ENCODE measurements at regions not wholly inside any gene's neighbourhood (a gene's known extent, or its start where the extent isn't known, plus 50 kb on each side); places are given as distances from the start of the nearest gene placed in this dataset.
A peak's percentile ranks its signal among the peaks of the same experiment; 100 is the strongest.

DNA sequence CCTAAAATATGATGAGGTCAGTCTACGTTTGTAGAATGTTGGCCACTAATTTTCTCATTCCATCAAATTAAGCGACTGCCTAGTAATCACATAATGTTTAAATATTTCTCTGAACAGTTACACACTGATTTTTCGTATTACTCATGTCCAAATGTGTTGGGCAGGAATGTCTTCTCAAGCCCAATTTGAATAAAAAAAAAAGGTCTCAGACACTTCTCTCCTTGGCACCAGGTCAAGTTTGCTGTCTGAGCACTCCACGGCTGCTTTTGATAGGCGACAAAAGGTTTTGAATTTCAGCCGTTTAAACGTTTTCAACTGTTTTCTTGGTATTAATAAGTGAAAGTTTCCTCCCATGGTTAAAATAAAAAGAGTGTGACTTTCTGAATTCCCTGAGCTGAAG, 542.1 kb downstream of the IRX1 start:
- DNase-seq = no peak

- DNase-seq = no peak
Measured at GRCh38 chr5:4142842-4143241, 547.2 kb downstream of the IRX1 start.

- DNase-seq = no peak
Measured at GRCh38 chr5:4144411-4145007, 548.9 kb downstream of the IRX1 start.

GRCh38 chr5:4145511-4145910, 549.9 kb downstream of the IRX1 start:
- DNase-seq = no peak

DNA sequence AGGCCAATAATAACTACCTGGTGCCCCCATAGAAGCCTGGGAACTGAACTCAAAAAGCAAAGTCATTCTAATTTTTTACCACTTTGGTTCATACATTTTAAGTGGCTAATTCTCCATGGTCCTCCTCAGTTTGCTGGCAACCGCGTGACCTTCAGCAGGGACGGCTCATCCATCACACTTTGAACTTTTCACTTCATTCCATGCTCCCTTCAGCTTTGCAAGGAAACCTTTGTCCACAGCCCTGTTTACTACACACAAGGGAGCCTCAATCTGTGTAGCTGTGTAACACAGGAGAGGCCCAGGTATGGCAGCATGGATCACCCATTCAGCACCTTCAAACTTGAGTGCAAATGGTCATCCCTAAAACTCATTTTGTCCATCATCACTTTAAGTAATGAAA, 552.4 kb downstream of the IRX1 start:
- DNase-seq = no peak

- no peak for DNase-seq
Measured at GRCh38 chr5:4150067-4150466, 554.4 kb downstream of the IRX1 start.

GRCh38 chr5:4156153-4156552, 560.5 kb downstream of the IRX1 start:
- no peak for DNase-seq

DNA sequence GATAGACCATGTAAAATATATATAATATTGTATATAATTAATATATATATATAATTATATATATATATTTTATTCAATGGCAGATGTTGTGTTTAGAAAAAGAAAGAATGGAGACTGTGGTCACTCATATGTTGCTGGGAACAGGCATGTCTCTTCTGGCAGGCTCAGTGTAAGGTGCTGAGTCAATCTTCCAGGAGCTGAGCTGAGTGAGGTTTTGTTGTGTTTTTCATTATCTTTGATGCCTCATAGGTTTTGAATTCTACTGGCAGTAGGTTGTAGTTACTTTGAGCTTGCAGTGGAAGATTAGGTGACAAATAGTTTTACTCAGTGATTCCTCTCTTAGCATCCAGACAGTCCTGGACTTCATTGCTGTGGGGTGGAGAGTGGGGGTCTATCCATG, 561.3 kb downstream of the IRX1 start:
- DNase-seq = no peak

DNA sequence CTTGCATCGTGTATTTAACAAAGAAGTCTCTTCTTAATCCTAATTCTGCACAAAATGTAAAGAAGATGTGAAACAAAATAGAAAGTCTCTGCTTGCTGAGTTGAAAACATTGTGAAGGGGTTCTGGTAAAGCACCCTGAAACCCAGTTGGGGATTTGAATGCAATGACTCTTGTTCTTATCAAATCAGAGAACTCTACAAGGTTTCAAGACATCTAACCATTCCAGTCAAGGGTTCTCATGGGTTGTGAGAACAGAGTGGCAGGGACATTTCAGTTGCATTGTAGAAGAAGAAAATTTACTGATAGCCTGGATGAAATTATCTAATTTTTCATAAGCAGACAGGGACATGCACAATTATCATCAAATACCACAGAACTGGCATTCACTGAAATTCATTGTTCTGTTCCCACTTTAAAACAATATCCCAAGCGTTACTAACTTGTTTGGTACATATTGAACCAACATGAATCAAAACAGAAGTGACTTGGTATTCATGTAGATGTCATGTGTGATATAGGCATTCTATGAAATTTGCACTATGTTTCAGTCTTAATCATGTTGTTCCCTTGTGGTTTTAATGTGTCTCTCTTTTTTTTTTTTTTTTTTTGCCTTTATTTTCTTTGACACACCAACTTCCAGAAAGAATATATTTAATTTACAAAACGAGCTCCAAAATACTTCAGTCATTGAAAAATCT, 563.3 kb downstream of the IRX1 start:
- no peak for DNase-seq

DNA sequence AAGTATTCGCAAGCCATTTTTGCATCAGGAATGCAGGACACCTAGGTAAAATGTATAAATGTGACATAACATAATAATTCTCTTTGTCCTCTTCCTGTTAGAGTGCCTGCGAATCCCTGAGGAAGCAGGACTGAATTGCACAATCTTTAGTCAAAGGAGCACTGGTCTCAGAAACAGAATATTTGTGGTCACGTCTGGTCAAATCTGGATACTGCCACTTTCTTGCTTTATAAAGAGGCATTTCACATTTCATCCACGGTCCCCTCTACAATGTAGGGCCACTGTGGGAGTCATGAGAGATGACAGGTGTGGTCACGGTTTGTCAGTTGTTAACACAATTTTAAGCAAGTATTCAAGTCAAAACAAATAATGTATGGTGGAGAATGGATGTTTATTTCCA, 564.0 kb downstream of the IRX1 start:
- no peak for DNase-seq

GRCh38 chr5:4164167-4164566, 568.5 kb downstream of the IRX1 start:
- no peak for DNase-seq

DNA sequence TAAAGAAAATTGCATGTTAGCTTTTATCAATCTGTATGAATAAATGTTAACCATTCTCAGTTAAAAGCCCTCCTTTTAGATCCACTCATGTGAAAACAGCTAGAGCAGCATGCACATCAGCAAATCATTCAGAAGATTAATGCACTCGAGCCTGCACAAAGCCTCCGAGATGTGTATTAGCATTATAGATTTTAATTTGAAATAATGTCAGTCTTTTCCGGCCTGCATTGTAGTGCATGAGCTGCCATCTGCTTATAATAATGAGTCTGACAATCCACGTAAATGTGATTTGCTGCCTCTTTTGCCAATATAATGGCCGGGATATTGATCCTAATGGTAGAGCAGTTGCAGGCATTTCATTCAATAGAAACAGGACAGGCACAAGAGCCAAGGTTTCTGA, 585.1 kb downstream of the IRX1 start:
- DNase-seq = no peak

- no peak for DNase-seq
Measured at GRCh38 chr5:4182144-4182543, 586.5 kb downstream of the IRX1 start.

DNA sequence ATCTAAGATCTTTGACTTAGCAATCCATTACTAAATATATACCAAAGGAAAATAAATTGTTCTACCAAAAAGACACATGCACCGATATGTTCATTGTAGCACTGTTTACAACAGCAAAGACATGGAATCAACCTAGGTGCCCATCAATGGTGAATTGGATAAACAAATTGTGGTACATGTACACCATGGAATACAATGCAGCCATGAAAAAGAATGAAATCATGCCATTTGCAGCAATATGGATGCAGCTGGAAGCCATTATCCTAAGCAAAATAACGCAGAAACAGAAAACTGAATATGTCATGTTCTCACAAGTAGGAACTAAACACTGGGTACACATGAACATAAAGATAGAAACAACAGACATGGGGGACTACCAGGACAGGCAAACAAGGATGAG, 589.5 kb downstream of the IRX1 start:
- no peak for DNase-seq

GRCh38 chr5:4188704-4189103, 593.1 kb downstream of the IRX1 start:
- DNase-seq = no peak

DNA sequence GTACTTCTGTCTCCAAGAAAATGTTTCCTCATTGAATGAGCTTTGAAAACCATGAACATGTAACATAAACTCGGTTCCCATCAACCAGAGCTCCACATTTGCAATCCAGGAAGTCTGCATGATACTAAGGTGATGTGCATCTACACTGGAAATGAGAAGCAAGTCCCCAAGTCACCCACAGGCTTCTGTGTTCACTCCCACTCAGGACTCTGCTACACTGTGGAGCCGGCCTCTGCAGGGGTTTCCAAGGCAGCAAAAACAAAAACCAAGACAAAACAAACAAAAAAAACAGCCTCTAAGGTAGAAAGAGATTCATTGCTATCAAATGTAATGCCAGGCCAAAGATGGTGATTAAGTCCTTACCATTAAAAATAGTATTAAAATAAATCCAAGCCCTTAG, 593.7 kb downstream of the IRX1 start:
- DNase-seq = peak; percentile 18

GRCh38 chr5:4191041-4191440, 595.4 kb downstream of the IRX1 start:
- DNase-seq = peak; percentile 9

DNA sequence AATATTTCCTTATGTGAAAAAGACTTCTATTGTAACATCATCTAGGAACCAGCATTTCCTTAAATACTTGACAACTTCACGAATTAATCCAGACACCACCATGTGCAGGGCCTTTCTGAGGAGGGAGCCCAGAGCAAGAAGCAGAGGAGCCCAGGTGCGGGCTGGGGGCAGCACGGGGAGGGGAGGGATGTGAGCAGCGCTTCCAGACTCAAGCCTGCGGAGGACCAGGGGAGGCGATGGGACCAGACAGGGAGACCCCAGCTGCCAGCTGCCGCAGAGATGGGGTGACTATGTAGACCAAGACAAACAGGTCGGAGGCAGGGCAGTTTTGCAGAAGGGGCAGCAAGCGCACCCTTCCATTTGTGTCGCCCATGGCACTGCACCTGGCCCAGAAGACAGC, 596.1 kb downstream of the IRX1 start:
- no peak for DNase-seq

DNA sequence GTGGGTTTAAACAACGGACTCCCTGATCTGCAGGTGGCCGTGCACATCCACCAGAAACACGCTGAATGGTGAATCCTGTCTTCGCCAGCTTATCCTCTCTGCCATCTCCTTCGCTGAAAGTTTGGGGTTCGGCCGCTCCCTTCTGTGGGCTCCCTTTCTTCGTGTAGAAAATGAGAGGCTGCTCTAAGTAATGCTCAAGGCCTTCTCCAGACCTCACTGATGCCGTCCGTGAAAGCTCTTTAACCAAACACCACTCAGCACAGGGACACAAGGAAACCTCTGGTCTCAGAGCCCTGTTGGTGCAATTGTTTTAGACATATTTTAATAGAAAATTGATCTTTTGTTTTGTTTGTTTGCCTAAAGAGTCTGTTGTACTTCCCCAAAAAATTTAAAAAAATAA, 596.5 kb downstream of the IRX1 start:
- DNase-seq = no peak

DNA sequence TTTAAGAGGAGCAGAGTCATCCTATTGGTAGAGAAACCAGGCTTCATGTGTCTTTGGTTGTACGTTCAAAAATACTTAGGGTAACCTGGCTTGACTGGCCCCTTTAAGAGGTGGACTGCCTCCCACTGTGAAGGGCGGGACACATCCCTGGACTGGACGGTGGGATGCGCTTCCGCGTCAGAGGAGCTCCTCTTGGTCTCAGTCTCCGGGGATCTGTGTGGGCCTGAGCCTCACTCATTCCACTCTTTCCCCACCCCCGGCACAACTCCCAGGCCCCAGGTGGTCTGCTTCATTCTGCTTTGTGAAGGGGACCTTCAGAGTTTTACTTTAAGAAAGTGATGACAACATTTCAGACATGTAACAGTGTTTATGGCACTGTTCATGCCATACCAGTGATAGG, 601.1 kb downstream of the IRX1 start:
- no peak for DNase-seq

DNA sequence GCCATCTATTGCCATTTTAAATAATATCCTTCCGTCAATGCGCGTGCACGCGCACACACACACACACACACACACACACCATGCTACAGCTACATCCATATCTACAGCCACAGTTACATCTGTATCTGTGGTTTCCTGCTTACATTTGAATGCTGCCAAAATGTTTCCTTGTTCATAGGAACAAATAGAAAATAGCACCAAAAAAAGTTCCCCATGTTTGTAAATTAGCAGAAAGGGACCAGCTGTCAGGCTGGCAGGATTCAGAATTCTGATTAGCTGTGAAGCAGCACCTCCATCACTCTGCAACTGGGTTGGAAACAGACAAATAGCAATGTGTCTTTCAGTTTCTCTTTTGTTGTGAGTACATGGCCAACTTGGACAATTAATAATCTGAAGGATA, 601.5 kb downstream of the IRX1 start:
- DNase-seq = peak; percentile 85

GRCh38 chr5:4198461-4198860, 602.8 kb downstream of the IRX1 start:
- DNase-seq = no peak

DNA sequence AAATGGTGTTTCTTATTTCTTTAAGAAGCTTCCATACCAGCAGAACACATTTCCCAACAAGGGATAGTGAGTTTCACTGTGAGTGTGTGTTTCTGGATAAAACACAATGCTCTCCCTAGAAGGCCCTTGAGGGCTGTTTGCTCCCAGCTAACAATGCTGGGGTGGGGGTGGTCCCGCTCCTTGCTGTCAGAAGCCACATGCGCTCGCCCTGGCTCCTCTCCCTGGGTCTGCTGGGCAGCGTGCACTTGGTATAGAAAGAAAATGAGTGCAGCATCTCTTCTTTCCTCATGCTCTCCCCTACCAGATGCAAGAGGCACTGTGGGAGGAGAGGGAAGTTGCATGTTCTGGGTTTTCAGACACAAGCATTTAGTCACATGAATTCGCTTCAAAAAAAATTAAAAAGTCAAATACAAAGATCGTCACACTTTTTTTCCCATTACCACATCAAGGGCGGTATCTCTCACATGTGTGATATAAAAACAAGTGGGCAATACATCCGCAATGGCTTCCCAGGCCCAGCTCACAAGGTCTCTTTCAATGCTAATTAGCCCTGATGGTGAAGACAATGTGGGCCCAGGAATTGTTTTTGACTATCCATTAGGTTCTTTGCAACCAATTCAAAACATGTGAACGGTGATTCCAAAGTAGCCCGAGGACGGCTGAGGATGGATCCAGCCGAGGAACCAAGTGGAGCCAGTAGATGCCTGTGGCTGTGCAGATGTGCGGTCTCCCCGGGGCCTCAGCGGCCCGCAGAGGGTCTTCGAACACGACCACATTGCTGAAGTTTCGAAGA, 603.6 kb downstream of the IRX1 start:
- no peak for DNase-seq

DNA sequence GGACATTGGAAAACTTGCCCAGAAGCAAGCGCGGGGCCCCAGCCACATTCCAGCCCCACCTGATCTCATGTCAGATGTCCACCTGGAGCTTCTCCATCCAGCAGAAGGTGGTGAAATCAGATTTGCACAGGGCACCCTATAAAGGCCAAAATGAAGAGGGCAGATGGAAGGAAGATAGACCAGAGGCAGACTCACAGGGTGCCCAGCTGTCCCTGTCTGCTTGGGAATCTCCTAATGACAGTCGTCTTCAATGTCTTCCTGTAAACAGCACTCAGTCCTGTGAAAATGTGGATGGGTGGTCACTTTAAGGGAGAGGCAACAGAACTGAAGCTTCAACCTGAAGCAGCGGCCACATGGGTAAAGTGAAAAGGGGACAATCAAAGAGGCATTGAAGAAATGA, 607.5 kb downstream of the IRX1 start:
- DNase-seq = no peak
